Esophagus squamous epithelium (tissue), 4 donors: ENCODE measurements at regions not wholly inside any gene's neighbourhood (a gene's known extent, or its start where the extent isn't known, plus 50 kb on each side); places are given as distances from the start of the nearest gene placed in this dataset.

Experiments
- CTCF ChIP-seq, 6 experiments: fragments of 450-650 bp in 4 of 6; fragments of 200-600 bp in 2 of 6; sonication (generic) in 2 of 6; IDR thresholded peaks; one replicate each; pipeline ENCODE4 v1.5.1; 2016 to 2019; ENCODE audit warnings: antibody characterized with exemption in 6 of 6, mild to moderate bottlenecking in 4 of 6, moderate library complexity in 4 of 6
- POLR2A ChIP-seq, 4 donors: fragments of 450-650 bp; IDR thresholded peaks; one replicate each; pipeline ENCODE4 v1.6.1; 2017; ENCODE audit warnings: antibody characterized with exemption in 4 of 4, mild to moderate bottlenecking in 4 of 4, moderate library complexity in 3 of 4

DNA sequence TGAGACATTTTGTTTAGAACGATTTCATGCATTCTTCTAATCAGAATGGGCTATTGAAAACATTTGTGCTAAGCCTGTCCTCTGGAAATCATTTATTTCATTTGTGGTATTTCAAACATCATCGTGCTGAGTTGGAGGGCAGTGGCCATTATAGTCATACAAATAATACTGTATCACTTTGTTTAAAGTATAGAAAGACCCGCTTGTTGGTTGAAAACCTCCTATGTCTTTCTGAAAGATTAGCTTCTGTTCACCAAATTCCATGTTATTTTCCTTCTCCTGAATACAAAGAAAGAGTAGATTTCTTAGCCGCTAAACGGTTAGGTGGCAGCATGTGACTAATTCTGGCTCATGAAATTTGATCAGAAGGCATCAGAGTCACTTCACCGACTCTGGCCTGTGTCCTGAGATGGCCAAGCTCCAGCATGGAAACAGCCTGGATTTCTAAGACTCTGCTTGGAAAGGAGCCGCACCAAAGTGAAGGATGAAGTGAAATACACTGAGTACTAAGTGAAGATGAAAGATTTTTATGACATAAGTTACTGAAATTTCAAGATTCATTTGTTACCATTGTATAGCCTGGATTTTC is 355.1 kb downstream of the USP25 start:
- TF ChIP-seq CTCF (IDR thresholded peaks at IDR 0.05), result no peak
- no peak for TF ChIP-seq POLR2A (IDR thresholded peaks at IDR 0.05)
